ENCODE measurements at regions not wholly inside any gene's neighbourhood (a gene's known extent, or its start where the extent isn't known, plus 50 kb on each side); places are given as distances from the start of the nearest gene placed in this dataset.

GRCh38 chr1:61627365-61627764 is 97.6 kb downstream of the TM2D1 start:
- ATAC-seq (no peak), DNase-seq (no peak)
- Mint-ChIP-seq H3K9me3 (no peaks in the 10 kb centered on the region), H3K27ac (no peak overlapping the region), H3K4me3 (no peak overlapping the region), H3K27me3 (no peaks in the 10 kb centered on the region), H3K4me1 (no peaks in the 10 kb centered on the region)

- DNase-seq, result no peak
- H3K9me3 Mint-ChIP-seq, result no peaks in the 10 kb centered on the region
- H3K27ac Mint-ChIP-seq, result no peak overlapping the region
- ATAC-seq, result no peak
- H3K4me1 Mint-ChIP-seq, result no peaks in the 10 kb centered on the region
- H3K4me3 Mint-ChIP-seq, result no peak overlapping the region
- no peaks in the 10 kb centered on the region for H3K27me3 Mint-ChIP-seq
These were observed 98.1 kb downstream of the TM2D1 start for GRCh38 chr1:61626816-61627215.

DNA sequence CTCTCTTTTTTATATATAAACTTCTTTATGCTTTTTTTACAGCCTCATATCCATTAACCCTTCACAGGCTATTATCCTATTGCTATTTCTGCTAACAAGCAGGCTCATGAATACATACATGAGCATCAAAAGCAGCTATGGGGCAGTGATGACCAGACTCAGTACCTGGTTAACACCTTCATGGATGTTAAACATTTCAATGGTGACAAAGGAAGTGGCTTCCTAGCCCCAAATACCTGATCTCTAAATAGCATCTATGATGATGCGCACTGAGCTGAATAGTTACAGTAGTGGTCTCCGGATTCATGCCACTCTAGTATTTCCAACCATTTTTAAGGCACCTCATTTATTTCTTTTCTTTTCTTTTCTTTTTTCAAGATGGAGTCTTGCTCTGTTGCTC is 101.1 kb downstream of the TM2D1 start:
- no peaks in the 10 kb centered on the region for H3K4me1 Mint-ChIP-seq
- H3K9me3 Mint-ChIP-seq, result no peaks in the 10 kb centered on the region
- H3K27ac Mint-ChIP-seq, result no peak overlapping the region
- DNase-seq (no peak), ATAC-seq (no peak)
- no peak overlapping the region for H3K4me3 Mint-ChIP-seq
- peaks cover 1% of the 10 kb centered on the region for H3K27me3 Mint-ChIP-seq

- Mint-ChIP-seq H3K9me3 (no peaks in the 10 kb centered on the region), H3K4me1 (no peaks in the 10 kb centered on the region), H3K4me3 (no peak overlapping the region), H3K27me3 (peaks cover 8% of the 10 kb centered on the region), H3K27ac (peak overlapping the region in 1 of 2 donors; percentile 85)
- DNase-seq, result no peak
- no peak for ATAC-seq
These were observed 104.4 kb downstream of the TM2D1 start for GRCh38 chr1:61620536-61620935.

DNA sequence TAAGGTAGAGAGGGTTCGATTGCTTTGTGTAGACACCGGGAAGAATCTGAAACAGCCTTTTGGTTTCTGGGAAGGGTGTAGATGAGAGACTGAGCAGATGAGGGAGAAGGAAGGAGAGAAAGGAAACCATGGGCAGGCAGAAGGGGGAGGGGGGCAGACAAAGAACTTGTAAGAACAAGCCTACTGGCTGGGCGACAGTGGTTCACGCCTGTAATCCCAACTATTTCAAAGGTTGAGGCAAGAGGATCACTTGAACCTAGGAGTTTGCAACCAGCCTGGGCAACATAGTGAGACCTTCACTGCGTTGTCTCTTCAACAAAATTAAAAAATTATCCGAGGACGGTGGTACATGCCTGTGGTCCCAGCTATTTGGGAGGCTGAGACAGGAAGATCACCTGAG is 106.2 kb downstream of the TM2D1 start:
- H3K27me3 Mint-ChIP-seq, result peaks cover 8% of the 10 kb centered on the region
- no peaks in the 10 kb centered on the region for H3K4me1 Mint-ChIP-seq
- no peaks in the 10 kb centered on the region for H3K9me3 Mint-ChIP-seq
- peak overlapping the region in 1 of 2 donors; percentile 83 for H3K27ac Mint-ChIP-seq
- no peak for ATAC-seq
- H3K4me3 Mint-ChIP-seq, result no peak overlapping the region
- DNase-seq, result no peak

GRCh38 chr1:61618193-61618592 is 106.7 kb downstream of the TM2D1 start:
- DNase-seq (no peak), ATAC-seq (no peak)
- H3K4me1 Mint-ChIP-seq, result no peaks in the 10 kb centered on the region
- H3K27me3 Mint-ChIP-seq, result peaks cover 8% of the 10 kb centered on the region
- H3K9me3 Mint-ChIP-seq, result no peaks in the 10 kb centered on the region
- no peak overlapping the region for H3K4me3 Mint-ChIP-seq
- H3K27ac Mint-ChIP-seq, result peak overlapping the region in 1 of 2 donors; percentile 83

GRCh38 chr1:61616830-61617229 is 108.1 kb downstream of the TM2D1 start:
- Mint-ChIP-seq H3K9me3 (no peaks in the 10 kb centered on the region), H3K27ac (peak overlapping the region in 1 of 2 donors; percentile 62), H3K27me3 (peaks cover 8% of the 10 kb centered on the region), H3K4me1 (no peaks in the 10 kb centered on the region), H3K4me3 (no peak overlapping the region)
- no peak for DNase-seq
- no peak for ATAC-seq

- Mint-ChIP-seq H3K27me3 (no peaks in the 10 kb centered on the region), H3K4me3 (no peak overlapping the region), H3K27ac (no peak overlapping the region), H3K4me1 (no peaks in the 10 kb centered on the region), H3K9me3 (no peaks in the 10 kb centered on the region)
- no peak for ATAC-seq
- DNase-seq, result no peak
These were observed 112.3 kb downstream of the TM2D1 start for GRCh38 chr1:61612602-61613001.

DNA sequence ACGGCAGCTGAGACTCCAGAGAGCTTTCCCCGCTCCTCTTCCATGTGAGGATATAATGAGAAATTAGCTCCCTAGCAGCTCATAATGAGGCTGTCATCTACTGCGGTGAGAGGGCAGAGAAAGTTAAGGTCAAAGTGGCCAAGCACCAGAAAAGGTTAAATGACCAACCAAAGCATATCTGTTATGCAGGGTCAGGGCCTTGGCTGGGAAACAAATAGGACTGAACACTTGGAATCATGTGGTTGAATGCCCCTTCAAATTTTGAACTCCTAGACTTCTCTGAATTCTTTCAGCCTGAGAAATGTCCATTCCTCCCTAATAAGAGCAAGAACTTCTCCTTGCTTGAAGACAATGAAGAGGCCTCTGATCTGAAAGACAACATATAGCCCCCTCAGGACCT is 115.9 kb downstream of the TM2D1 start:
- H3K27me3 Mint-ChIP-seq, result peaks cover 8% of the 10 kb centered on the region
- H3K4me1 Mint-ChIP-seq, result no peaks in the 10 kb centered on the region
- DNase-seq, result no peak
- no peak for ATAC-seq
- H3K4me3 Mint-ChIP-seq, result no peak overlapping the region
- H3K27ac Mint-ChIP-seq, result no peak overlapping the region
- no peaks in the 10 kb centered on the region for H3K9me3 Mint-ChIP-seq

GRCh38 chr1:61607448-61607847 is 117.5 kb downstream of the TM2D1 start:
- no peak for ATAC-seq
- peaks cover 8% of the 10 kb centered on the region for H3K27me3 Mint-ChIP-seq
- H3K4me1 Mint-ChIP-seq, result no peaks in the 10 kb centered on the region
- no peaks in the 10 kb centered on the region for H3K9me3 Mint-ChIP-seq
- H3K4me3 Mint-ChIP-seq, result no peak overlapping the region
- no peak overlapping the region for H3K27ac Mint-ChIP-seq
- DNase-seq, result no peak

- H3K4me3 Mint-ChIP-seq, result no peak overlapping the region
- no peak for ATAC-seq
- no peaks in the 10 kb centered on the region for H3K9me3 Mint-ChIP-seq
- H3K27ac Mint-ChIP-seq, result no peak overlapping the region
- no peaks in the 10 kb centered on the region for H3K4me1 Mint-ChIP-seq
- no peak for DNase-seq
- H3K27me3 Mint-ChIP-seq, result peaks cover 8% of the 10 kb centered on the region
These were observed 118.3 kb downstream of the TM2D1 start for GRCh38 chr1:61606448-61607312.

DNA sequence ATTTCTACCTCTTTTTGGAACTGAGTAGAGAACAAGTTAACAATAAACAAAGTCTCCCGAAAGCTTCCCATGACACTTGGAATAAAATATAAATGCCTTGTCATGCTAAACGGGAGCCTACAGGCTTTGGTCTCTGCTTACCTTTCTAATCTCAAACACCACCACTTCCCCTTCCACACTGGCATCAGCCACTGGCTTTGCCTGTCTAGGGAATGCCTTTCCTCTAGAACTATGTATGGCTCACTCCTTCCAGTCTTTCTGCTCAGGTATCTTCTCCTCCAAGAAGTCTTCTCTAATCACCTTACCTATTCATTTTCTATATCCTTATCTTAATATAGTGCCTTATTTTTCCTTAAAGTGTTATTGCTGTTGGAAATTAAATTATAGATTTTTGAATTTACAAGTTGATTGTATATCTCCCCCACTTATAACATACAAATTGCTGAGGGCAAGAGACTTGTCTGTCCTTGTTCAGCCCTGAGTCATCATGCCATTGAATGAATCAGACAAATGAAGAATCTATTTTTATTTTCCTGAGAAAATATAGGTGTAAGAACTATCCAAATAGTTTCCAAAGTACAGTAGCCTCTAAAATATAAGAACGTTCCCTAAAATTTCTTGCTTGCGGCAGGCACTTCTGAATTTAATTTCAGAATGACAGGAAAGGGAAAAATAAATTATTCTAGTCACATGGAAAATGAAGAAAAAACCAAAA is 119.2 kb downstream of the TM2D1 start:
- Mint-ChIP-seq H3K9me3 (no peaks in the 10 kb centered on the region), H3K4me1 (no peaks in the 10 kb centered on the region), H3K4me3 (no peak overlapping the region), H3K27me3 (peaks cover 8% of the 10 kb centered on the region), H3K27ac (peak overlapping the region in 1 of 2 donors; percentile 13)
- ATAC-seq (no peak), DNase-seq (no peak)

DNA sequence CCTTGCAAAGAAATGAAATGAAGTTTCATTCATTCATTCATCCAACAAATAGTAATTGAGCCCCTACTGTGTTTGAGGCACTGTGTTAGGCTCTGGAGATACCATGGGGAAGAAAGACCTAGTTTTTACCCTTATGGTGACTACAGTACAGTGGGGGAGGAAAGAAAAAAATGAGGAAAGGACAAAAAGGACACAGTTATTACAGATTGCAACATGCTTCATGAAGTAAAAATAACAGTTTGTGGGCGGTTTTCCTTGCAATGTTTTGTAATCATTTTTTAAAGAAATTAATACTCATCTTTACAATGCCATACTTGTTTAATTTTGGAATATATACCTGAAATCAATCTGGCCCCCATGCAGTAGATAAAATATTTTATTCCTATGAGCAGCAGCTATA is 120.3 kb downstream of the TM2D1 start:
- H3K4me3 Mint-ChIP-seq, result no peak overlapping the region

DNA sequence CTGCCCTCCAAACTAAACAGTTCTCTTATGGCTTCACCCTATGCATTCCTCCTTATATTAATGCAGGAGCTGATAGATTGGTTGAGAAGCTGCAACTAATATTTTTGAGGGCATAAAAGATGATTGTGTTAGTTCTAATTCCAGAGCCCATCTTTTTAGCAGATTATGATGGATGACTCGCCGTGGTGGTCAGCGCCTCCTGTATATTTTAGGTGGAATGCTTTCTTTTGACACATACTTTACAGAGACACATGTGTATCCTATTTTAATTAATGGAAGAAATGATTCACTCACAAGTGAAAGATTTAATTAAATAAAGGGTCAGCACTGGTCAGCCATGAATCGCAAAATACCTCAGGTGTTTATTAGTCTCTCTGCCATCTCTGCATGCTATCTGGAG is 120.7 kb downstream of the TM2D1 start:
- Mint-ChIP-seq H3K27me3 (peaks cover 8% of the 10 kb centered on the region), H3K4me1 (no peaks in the 10 kb centered on the region), H3K27ac (no peak overlapping the region), H3K9me3 (no peaks in the 10 kb centered on the region), H3K4me3 (no peak overlapping the region)
- DNase-seq (no peak), ATAC-seq (no peak)

More for the DNA sequence above, 120.3 kb downstream of the TM2D1 start:
- no peaks in the 10 kb centered on the region for H3K4me1 Mint-ChIP-seq
- DNase-seq (no peak), ATAC-seq (no peak)
- no peak overlapping the region for H3K27ac Mint-ChIP-seq
- H3K27me3 Mint-ChIP-seq, result peaks cover 8% of the 10 kb centered on the region
- no peaks in the 10 kb centered on the region for H3K9me3 Mint-ChIP-seq

DNA sequence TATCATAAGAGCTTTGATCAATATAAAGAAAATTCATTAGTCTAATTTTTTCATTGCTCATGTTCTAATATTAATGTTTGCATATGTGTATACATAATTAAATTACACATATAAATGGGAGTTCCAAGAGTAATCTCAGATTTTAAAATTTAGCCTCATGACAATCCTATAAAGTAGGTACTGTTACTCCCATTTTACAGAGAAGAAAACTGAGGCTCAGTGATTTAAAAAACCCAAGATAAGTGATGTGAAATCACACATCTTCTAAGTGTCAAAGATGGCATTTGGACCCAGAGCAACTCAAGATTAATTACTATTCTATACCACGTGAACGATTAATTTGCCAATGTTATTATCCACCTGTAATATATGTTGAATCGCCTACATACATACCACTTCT is 122.3 kb downstream of the TM2D1 start:
- DNase-seq (no peak), ATAC-seq (no peak)
- H3K27ac Mint-ChIP-seq, result no peak overlapping the region
- H3K4me1 Mint-ChIP-seq, result no peaks in the 10 kb centered on the region
- H3K9me3 Mint-ChIP-seq, result no peaks in the 10 kb centered on the region
- H3K4me3 Mint-ChIP-seq, result no peak overlapping the region
- H3K27me3 Mint-ChIP-seq, result peaks cover 8% of the 10 kb centered on the region

DNA sequence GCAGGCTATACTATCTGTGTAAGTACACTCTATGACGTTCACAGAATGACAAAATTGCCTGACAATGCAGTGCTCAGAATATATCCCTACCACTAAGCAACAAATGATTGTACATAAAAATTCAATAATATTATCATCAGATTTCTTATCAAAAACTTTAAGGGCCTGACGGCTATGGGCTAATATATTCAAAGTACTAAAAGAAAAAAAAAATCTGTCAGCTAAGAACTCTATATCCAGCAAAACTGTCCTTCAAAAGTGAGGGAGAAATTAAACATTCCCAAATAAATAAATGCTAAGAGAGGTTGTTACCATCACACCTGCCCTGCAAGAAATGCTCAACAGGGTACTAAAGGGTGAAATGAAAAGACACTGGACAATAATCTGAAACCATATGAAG is 127.3 kb downstream of the TM2D1 start:
- H3K4me3 Mint-ChIP-seq, result no peak overlapping the region
- H3K27ac Mint-ChIP-seq, result no peak overlapping the region
- ATAC-seq, result no peak

More for the DNA sequence above, 127.3 kb downstream of the TM2D1 start:
- Mint-ChIP-seq H3K4me1 (no peaks in the 10 kb centered on the region), H3K9me3 (peaks cover 0 to 7% of the 10 kb centered on the region in 2 donors), H3K27me3 (no peaks in the 10 kb centered on the region)
- no peak for DNase-seq

All from stimulated activated naive CD8-positive, alpha-beta T cell treated with anti-CD3 and anti-CD28 coated beads, Interleukin-15, amount 100 ng/mL, for 72 hours (primary cell).